Endothelial cell (in vitro differentiated cells): ENCODE measurements at regions not wholly inside any gene's neighbourhood (a gene's known extent, or its start where the extent isn't known, plus 50 kb on each side); places are given as distances from the start of the nearest gene placed in this dataset.

Source experiments
- DNase-seq: peaks from one replicate; pipeline ENCODE4 v3.0.0; 2021; ENCODE audit warnings: low spot score
- H3K27ac Mint-ChIP-seq: one replicate; pipeline ENCODE4 v1.8.0; 2021; ENCODE audit warnings: mixed read lengths, inconsistent platforms; ENCODE audit not compliant: unreplicated experiment
- H3K27me3 Mint-ChIP-seq: one replicate; pipeline ENCODE4 v1.8.0; 2021; ENCODE audit warnings: mild to moderate bottlenecking, moderate library complexity, mixed read lengths, inconsistent platforms; ENCODE audit not compliant: unreplicated experiment
- H3K36me3 Mint-ChIP-seq: one replicate; pipeline ENCODE4 v1.8.0; 2021; ENCODE audit warnings: mild to moderate bottlenecking, low read depth, mixed read lengths, inconsistent platforms; ENCODE audit not compliant: unreplicated experiment
- H3K4me1 Mint-ChIP-seq: one replicate; pipeline ENCODE4 v1.8.0; 2021; ENCODE audit warnings: mild to moderate bottlenecking, mixed read lengths, inconsistent platforms; ENCODE audit not compliant: unreplicated experiment
- H3K4me3 Mint-ChIP-seq: one replicate; pipeline ENCODE4 v1.8.0; 2021; ENCODE audit warnings: mild to moderate bottlenecking, mixed read lengths, inconsistent platforms; ENCODE audit not compliant: unreplicated experiment
- H3K9me3 Mint-ChIP-seq: one replicate; pipeline ENCODE4 v1.8.0; 2021; ENCODE audit warnings: mixed read lengths, inconsistent platforms; ENCODE audit not compliant: unreplicated experiment
- TF ChIP-seq, protein P1 (sequence below): fragments of 200-600 bp; sonication (generic); IDR thresholded peaks from one replicate; pipeline ENCODE4 v1.5.0; 2021; ENCODE audit warnings: antibody characterized with exemption; ENCODE audit not compliant: unreplicated experiment

DNA sequence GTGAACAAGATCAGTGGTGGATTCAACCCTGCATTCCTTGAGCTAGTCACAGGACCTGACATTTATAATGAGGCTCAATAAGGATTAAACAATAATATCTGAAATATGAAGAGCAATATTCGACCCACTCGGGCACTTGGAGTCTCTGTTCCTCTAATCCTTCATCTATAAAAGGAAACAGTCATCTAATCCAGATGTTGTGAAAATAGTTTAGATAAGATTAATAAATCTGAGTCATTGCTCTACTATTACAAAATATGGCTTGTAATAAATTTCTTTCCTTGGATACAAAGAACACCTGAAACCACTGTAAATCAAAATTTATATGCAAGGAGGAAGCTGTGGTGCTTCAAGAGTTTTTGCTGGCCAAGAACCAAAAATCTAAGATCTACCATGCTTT is 846.9 kb upstream of the ACVR2A start:
- H3K9me3 Mint-ChIP-seq, result no peaks in the 10 kb centered on the region
- TF ChIP-seq, protein P1, sequence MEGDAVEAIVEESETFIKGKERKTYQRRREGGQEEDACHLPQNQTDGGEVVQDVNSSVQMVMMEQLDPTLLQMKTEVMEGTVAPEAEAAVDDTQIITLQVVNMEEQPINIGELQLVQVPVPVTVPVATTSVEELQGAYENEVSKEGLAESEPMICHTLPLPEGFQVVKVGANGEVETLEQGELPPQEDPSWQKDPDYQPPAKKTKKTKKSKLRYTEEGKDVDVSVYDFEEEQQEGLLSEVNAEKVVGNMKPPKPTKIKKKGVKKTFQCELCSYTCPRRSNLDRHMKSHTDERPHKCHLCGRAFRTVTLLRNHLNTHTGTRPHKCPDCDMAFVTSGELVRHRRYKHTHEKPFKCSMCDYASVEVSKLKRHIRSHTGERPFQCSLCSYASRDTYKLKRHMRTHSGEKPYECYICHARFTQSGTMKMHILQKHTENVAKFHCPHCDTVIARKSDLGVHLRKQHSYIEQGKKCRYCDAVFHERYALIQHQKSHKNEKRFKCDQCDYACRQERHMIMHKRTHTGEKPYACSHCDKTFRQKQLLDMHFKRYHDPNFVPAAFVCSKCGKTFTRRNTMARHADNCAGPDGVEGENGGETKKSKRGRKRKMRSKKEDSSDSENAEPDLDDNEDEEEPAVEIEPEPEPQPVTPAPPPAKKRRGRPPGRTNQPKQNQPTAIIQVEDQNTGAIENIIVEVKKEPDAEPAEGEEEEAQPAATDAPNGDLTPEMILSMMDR, result no peak
- no peaks in the 10 kb centered on the region for H3K36me3 Mint-ChIP-seq

DNA sequence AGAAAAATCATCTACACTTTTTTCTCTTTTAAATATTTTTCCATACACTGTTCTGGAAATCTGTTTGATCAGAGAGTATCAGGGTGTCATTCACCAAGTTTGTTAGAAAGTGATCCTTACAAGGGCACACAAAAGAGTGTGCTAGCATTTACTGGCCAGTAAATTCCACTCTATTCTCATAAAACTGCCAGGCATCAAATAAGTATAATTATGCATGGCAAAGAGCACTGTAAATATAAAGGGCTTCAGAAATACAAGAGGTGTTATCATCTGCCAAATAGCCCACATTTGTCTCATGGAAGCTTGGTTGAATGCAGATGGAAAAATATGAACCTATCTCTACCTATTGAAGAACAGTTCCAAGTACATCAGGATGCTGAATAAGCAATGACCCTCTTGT is 847.3 kb upstream of the ACVR2A start:
- H3K9me3 Mint-ChIP-seq, result no peaks in the 10 kb centered on the region
- no peaks in the 10 kb centered on the region for H3K36me3 Mint-ChIP-seq
- TF ChIP-seq, protein P1, result no peak
- H3K4me3 Mint-ChIP-seq, result no peak overlapping the region
- no peak for DNase-seq
- no peaks in the 10 kb centered on the region for H3K4me1 Mint-ChIP-seq
- H3K27me3 Mint-ChIP-seq, result no peaks in the 10 kb centered on the region
- H3K27ac Mint-ChIP-seq, result no peak overlapping the region

More for the DNA sequence above, 846.9 kb upstream of the ACVR2A start:
- Mint-ChIP-seq H3K4me3 (no peak overlapping the region), H3K27ac (no peak overlapping the region), H3K4me1 (no peaks in the 10 kb centered on the region), H3K27me3 (no peaks in the 10 kb centered on the region)
- no peak for DNase-seq

DNA sequence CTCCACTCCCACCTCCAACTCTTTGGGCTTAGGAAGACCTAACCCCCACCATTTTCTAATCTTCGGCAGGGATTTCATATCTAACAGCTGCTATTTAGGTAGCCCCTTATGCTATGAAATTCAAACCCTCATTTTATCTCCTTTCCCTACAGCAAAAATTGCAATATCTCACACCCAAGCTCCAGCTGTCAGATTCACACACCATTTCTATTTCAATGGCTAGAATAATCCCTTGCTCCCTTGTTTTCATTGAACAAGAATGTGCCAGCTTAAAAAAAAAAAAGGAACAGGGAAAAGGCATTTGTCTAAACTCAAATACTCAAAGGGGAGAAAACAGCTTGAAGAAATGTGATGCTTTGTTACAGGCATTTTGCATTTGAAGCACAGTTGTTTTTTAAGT is 850.6 kb upstream of the ACVR2A start:
- no peaks in the 10 kb centered on the region for H3K36me3 Mint-ChIP-seq
- no peaks in the 10 kb centered on the region for H3K27me3 Mint-ChIP-seq
- DNase-seq, result no peak
- no peaks in the 10 kb centered on the region for H3K4me1 Mint-ChIP-seq
- TF ChIP-seq, protein P1, result no peak
- H3K27ac Mint-ChIP-seq, result no peak overlapping the region
- H3K4me3 Mint-ChIP-seq, result no peak overlapping the region
- no peaks in the 10 kb centered on the region for H3K9me3 Mint-ChIP-seq

DNA sequence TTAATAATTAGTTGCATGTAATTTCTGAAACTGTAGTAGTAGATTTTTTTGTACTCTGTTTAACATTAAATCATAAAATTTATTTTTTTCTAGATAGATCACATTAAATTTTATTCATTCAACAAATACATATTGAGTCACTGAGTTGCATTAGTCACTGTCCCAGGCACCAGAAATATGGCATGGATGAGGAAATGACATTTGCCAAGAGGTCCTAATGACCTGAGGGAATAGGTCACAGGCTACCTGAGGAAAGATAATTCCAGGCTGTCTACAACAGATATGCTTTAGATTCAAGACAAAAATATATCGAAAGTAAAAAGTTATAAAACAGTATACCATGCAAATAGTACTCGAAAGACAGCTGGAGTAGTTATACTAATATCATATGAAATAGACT is 852.4 kb upstream of the ACVR2A start:
- TF ChIP-seq, protein P1, result no peak
- DNase-seq, result no peak
- no peak overlapping the region for H3K4me3 Mint-ChIP-seq
- no peaks in the 10 kb centered on the region for H3K9me3 Mint-ChIP-seq
- H3K4me1 Mint-ChIP-seq, result no peaks in the 10 kb centered on the region
- H3K27me3 Mint-ChIP-seq, result no peaks in the 10 kb centered on the region
- no peaks in the 10 kb centered on the region for H3K36me3 Mint-ChIP-seq
- no peak overlapping the region for H3K27ac Mint-ChIP-seq

DNA sequence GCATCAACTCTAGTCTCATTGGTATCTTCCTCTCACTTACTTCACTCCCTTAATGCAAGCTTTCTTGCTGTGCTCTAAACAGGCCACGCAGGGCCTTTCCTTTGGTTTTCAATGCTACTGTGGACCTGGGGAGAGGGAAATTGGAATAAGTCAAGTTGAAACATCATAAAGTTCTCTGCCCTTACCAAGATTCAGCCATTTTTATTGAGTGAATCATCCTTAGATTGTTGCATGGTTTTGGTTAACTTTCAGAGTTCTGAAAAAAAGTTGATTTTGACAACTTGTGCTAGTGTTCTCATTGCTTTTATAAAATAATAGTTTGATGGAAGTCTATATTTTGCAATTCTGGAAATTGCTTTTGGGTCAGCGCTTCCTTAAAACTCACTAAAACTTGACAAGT is 852.8 kb upstream of the ACVR2A start:
- Mint-ChIP-seq H3K4me3 (no peak overlapping the region), H3K4me1 (no peaks in the 10 kb centered on the region), H3K27ac (no peak overlapping the region), H3K9me3 (no peaks in the 10 kb centered on the region), H3K36me3 (no peaks in the 10 kb centered on the region), H3K27me3 (no peaks in the 10 kb centered on the region)
- TF ChIP-seq, protein P1, result no peak
- DNase-seq, result no peak
